ENCODE measurements at regions not wholly inside any gene's neighbourhood (a gene's known extent, or its start where the extent isn't known, plus 50 kb on each side); places are given as distances from the start of the nearest gene placed in this dataset.

- DNase-seq (no peak), ATAC-seq (ENCODE audit: insufficient read depth, low read depth) (no peak)
- no peaks in the 10 kb centered on the region for H3K36me3 ChIP-seq (ENCODE audit: insufficient read depth, low read length)
- no peak overlapping the region for H3K4me3 ChIP-seq (ENCODE audit: low read depth in 1 of 2, low read length in 2 of 2)
- H3K79me2 ChIP-seq (ENCODE audit: insufficient read depth, low read length), result no peaks in the 10 kb centered on the region
- H3K27ac ChIP-seq (ENCODE audit: low read length), result no peak overlapping the region
- H2AFZ ChIP-seq (ENCODE audit: low read depth, low read length), result no peak overlapping the region
- no peaks in the 10 kb centered on the region for H3K9me3 ChIP-seq (ENCODE audit: insufficient read depth, low read length, severe bottlenecking)
- no peak overlapping the region for H3K9ac ChIP-seq (ENCODE audit: low read depth, low read length)
- H3K27me3 ChIP-seq (ENCODE audit: insufficient read depth, low read length, poor library complexity), result no peaks in the 10 kb centered on the region
- H4K20me1 ChIP-seq (ENCODE audit: insufficient read depth, low read length), result no peaks in the 10 kb centered on the region
- no peak overlapping the region for H3K4me2 ChIP-seq (ENCODE audit: insufficient read depth, low read length)
- no peaks in the 10 kb centered on the region for H3K4me1 ChIP-seq (ENCODE audit: insufficient read depth, low read length)
- TF ChIP-seq CTCF (IDR thresholded peaks at IDR 0.05; ENCODE audit: borderline replicate concordance, extremely low read depth, low read length, poor library complexity, severe bottlenecking), result no peak
- TF ChIP-seq EZH2 (IDR thresholded peaks at IDR 0.05; ENCODE audit: borderline replicate concordance, low read depth, low read length, severe bottlenecking), result no peak
Measured at GRCh38 chr13:85277748-85278147, 521.5 kb downstream of the SLITRK6 start.

GRCh38 chr13:85266771-85267170 is 532.4 kb downstream of the SLITRK6 start:
- no peaks in the 10 kb centered on the region for H3K9me3 ChIP-seq (ENCODE audit: insufficient read depth, low read length, severe bottlenecking)
- no peak overlapping the region for H3K4me2 ChIP-seq (ENCODE audit: insufficient read depth, low read length)
- no peak overlapping the region for H2AFZ ChIP-seq (ENCODE audit: low read depth, low read length)
- no peaks in the 10 kb centered on the region for H3K36me3 ChIP-seq (ENCODE audit: insufficient read depth, low read length)
- no peaks in the 10 kb centered on the region for H3K79me2 ChIP-seq (ENCODE audit: insufficient read depth, low read length)
- no peaks in the 10 kb centered on the region for H3K4me1 ChIP-seq (ENCODE audit: insufficient read depth, low read length)
- no peak overlapping the region for H3K9ac ChIP-seq (ENCODE audit: low read depth, low read length)
- H3K27me3 ChIP-seq (ENCODE audit: insufficient read depth, low read length, poor library complexity), result no peaks in the 10 kb centered on the region
- H3K27ac ChIP-seq (ENCODE audit: low read length), result no peak overlapping the region
- H4K20me1 ChIP-seq (ENCODE audit: insufficient read depth, low read length), result no peaks in the 10 kb centered on the region
- no peak for DNase-seq
- ATAC-seq (ENCODE audit: insufficient read depth, low read depth), result no peak
- H3K4me3 ChIP-seq (ENCODE audit: low read depth in 1 of 2, low read length in 2 of 2), result no peak overlapping the region
- no peak for TF ChIP-seq EZH2 (IDR thresholded peaks at IDR 0.05; ENCODE audit: borderline replicate concordance, low read depth, low read length, severe bottlenecking)
- TF ChIP-seq CTCF (IDR thresholded peaks at IDR 0.05; ENCODE audit: borderline replicate concordance, extremely low read depth, low read length, poor library complexity, severe bottlenecking), result no peak

- Histone ChIP-seq H3K4me2 (ENCODE audit: insufficient read depth, low read length) (no peak overlapping the region), H3K27me3 (ENCODE audit: insufficient read depth, low read length, poor library complexity) (no peaks in the 10 kb centered on the region), H3K79me2 (ENCODE audit: insufficient read depth, low read length) (no peaks in the 10 kb centered on the region), H3K9me3 (ENCODE audit: insufficient read depth, low read length, severe bottlenecking) (no peaks in the 10 kb centered on the region), H4K20me1 (ENCODE audit: insufficient read depth, low read length) (no peaks in the 10 kb centered on the region), H3K4me1 (ENCODE audit: insufficient read depth, low read length) (no peaks in the 10 kb centered on the region), H2AFZ (ENCODE audit: low read depth, low read length) (no peak overlapping the region), H3K36me3 (ENCODE audit: insufficient read depth, low read length) (no peaks in the 10 kb centered on the region), H3K27ac (ENCODE audit: low read length) (no peak overlapping the region), H3K9ac (ENCODE audit: low read depth, low read length) (no peak overlapping the region), H3K4me3 (ENCODE audit: low read depth in 1 of 2, low read length in 2 of 2) (no peak overlapping the region)
- no peak for TF ChIP-seq EZH2 (IDR thresholded peaks at IDR 0.05; ENCODE audit: borderline replicate concordance, low read depth, low read length, severe bottlenecking)
- TF ChIP-seq CTCF (IDR thresholded peaks at IDR 0.05; ENCODE audit: borderline replicate concordance, extremely low read depth, low read length, poor library complexity, severe bottlenecking), result no peak
- ATAC-seq (ENCODE audit: insufficient read depth, low read depth), result no peak
- DNase-seq, result no peak
Measured at GRCh38 chr13:85266331-85266730, 532.9 kb downstream of the SLITRK6 start.

GRCh38 chr13:85265296-85265695 is 533.9 kb downstream of the SLITRK6 start:
- no peak overlapping the region for H3K27ac ChIP-seq (ENCODE audit: low read length)
- no peak overlapping the region for H3K4me3 ChIP-seq (ENCODE audit: low read depth in 1 of 2, low read length in 2 of 2)
- no peak overlapping the region for H3K4me2 ChIP-seq (ENCODE audit: insufficient read depth, low read length)
- no peaks in the 10 kb centered on the region for H3K9me3 ChIP-seq (ENCODE audit: insufficient read depth, low read length, severe bottlenecking)
- ATAC-seq (ENCODE audit: insufficient read depth, low read depth) (no peak), DNase-seq (no peak)
- no peak overlapping the region for H3K9ac ChIP-seq (ENCODE audit: low read depth, low read length)
- H3K36me3 ChIP-seq (ENCODE audit: insufficient read depth, low read length), result no peaks in the 10 kb centered on the region
- no peaks in the 10 kb centered on the region for H3K4me1 ChIP-seq (ENCODE audit: insufficient read depth, low read length)
- no peaks in the 10 kb centered on the region for H3K27me3 ChIP-seq (ENCODE audit: insufficient read depth, low read length, poor library complexity)
- H4K20me1 ChIP-seq (ENCODE audit: insufficient read depth, low read length), result no peaks in the 10 kb centered on the region
- H2AFZ ChIP-seq (ENCODE audit: low read depth, low read length), result no peak overlapping the region
- no peaks in the 10 kb centered on the region for H3K79me2 ChIP-seq (ENCODE audit: insufficient read depth, low read length)
- no peak for TF ChIP-seq EZH2 (IDR thresholded peaks at IDR 0.05; ENCODE audit: borderline replicate concordance, low read depth, low read length, severe bottlenecking)
